Gastrocnemius medialis (tissue), 4 donors: ENCODE measurements at regions not wholly inside any gene's neighbourhood (a gene's known extent, or its start where the extent isn't known, plus 50 kb on each side); places are given as distances from the start of the nearest gene placed in this dataset.

Experiments used
- CTCF ChIP-seq, 5 experiments: fragments of 450-650 bp in 3 of 5; fragments of 200-600 bp in 2 of 5; sonication (generic) in 2 of 5; IDR thresholded peaks in 4 of 5; conservative IDR thresholded peaks in 1 of 5; 1 replicate in 4 of 5; 2 replicates in 1 of 5; pipeline ENCODE4 v1.5.1; 2016 to 2019; ENCODE audit warnings: antibody characterized with exemption in 5 of 5, mild to moderate bottlenecking in 3 of 5, moderate library complexity in 3 of 5
- POLR2A ChIP-seq, 2 donors: fragments of 450-650 bp; IDR thresholded peaks; one replicate each; pipeline ENCODE4 v1.6.1; 2017; ENCODE audit warnings: antibody characterized with exemption in 2 of 2, mild to moderate bottlenecking in 2 of 2, moderate library complexity in 2 of 2

- TF ChIP-seq CTCF (IDR thresholded peaks at IDR 0.05 in 4 of 5, conservative IDR thresholded peaks at IDR 0.05 in 1 of 5), result no peak
- no peak for TF ChIP-seq POLR2A (IDR thresholded peaks at IDR 0.05)
These were observed 388.5 kb upstream of the PAPPA start for GRCh38 chr9:115765060-115765459.
